Stimulated activated naive B cell treated with anti-CD40 and anti-IgM and Interleukin-4, amounts not matched to agents 10 μg/mL and 1 μg/mL and 100 μg/mL, for 72 hours (primary cell): ENCODE measurements at regions not wholly inside any gene's neighbourhood (a gene's known extent, or its start where the extent isn't known, plus 50 kb on each side); places are given as distances from the start of the nearest gene placed in this dataset.
"Not testable (repeated sequence)": the region's sequence is repeated elsewhere in the genome, so short reads cannot be mapped to it uniquely, and the experiment has no call there.

Experiments
- ATAC-seq, 2 donors: fragments of 150-1000 bp; cut with Tn5 transposase; replicated peaks; 2 replicates each; pipeline ENCODE4 v1.10.0; 2021; ENCODE audit warnings: moderate library complexity in 1 of 2
- DNase-seq: peaks from one replicate; pipeline ENCODE4 v3.0.0; 2021
- H3K27ac Mint-ChIP-seq: one replicate; pipeline ENCODE4 v1.8.0; 2022; ENCODE audit warnings: mild to moderate bottlenecking, mixed read lengths
- H3K27me3 Mint-ChIP-seq, 2 donors: one replicate each; pipeline ENCODE4 v1.8.0; 2022; ENCODE audit warnings: mixed read lengths in 2 of 2
- H3K36me3 Mint-ChIP-seq, 2 donors: one replicate each; pipeline ENCODE4 v1.8.0; 2022; ENCODE audit warnings: mixed read lengths in 2 of 2, mild to moderate bottlenecking in 1 of 2
- H3K4me1 Mint-ChIP-seq, 2 donors: one replicate each; pipeline ENCODE4 v1.8.0; 2022; ENCODE audit warnings: mixed read lengths in 2 of 2, mild to moderate bottlenecking in 1 of 2
- H3K4me3 Mint-ChIP-seq, 2 donors: one replicate each; pipeline ENCODE4 v1.8.0; 2022; ENCODE audit warnings: mild to moderate bottlenecking in 2 of 2, mixed read lengths in 2 of 2, moderate library complexity in 1 of 2
- H3K9me3 Mint-ChIP-seq, 2 donors: one replicate each; pipeline ENCODE4 v1.8.0; 2022; ENCODE audit warnings: mixed read lengths in 2 of 2, mild to moderate bottlenecking in 1 of 2

- H3K27me3 Mint-ChIP-seq = peaks cover 0 to 5% of the 10 kb centered on the region in 2 donors
- no peak overlapping the region for H3K27ac Mint-ChIP-seq
- no peak for DNase-seq
- H3K9me3 Mint-ChIP-seq = no peaks in the 10 kb centered on the region
- H3K36me3 Mint-ChIP-seq = no peaks in the 10 kb centered on the region
- no peak overlapping the region for H3K4me3 Mint-ChIP-seq
- H3K4me1 Mint-ChIP-seq = no peaks in the 10 kb centered on the region
- no peak for ATAC-seq
Measured at GRCh38 chr12:77222336-77222735, 157.0 kb upstream of the E2F7 start.

- Mint-ChIP-seq H3K9me3 (peaks cover 0 to 4% of the 10 kb centered on the region in 2 donors), H3K4me3 (no peak overlapping the region), H3K27me3 (peaks cover 0 to 15% of the 10 kb centered on the region in 2 donors), H3K4me1 (no peaks in the 10 kb centered on the region), H3K27ac (no peak overlapping the region), H3K36me3 (no peaks in the 10 kb centered on the region)
- ATAC-seq (no peak), DNase-seq (no peak)
Measured at GRCh38 chr12:77220586-77220985, 155.2 kb upstream of the E2F7 start.

DNA sequence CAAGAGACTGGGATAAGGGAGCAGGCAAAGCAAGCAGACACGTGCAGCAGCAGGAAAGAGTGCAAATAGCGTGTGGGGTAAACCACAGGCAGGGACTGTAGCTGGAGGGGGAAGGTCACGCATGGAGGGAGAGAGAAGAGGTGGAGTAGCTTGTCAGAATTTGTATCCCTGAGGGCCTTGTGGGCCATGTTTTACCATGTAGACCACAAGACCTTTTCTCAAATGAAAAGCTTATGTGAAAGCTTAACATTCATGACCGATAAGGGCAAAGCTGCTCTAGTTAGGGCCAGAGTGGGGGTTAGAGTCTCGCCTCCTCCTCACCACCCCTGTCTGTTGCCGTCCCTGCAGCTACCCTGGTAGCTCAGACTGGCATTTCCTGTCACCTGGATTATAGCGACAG lies 152.9 kb upstream of the E2F7 start:
- Mint-ChIP-seq H3K27ac (no peak overlapping the region), H3K9me3 (peaks cover 0 to 4% of the 10 kb centered on the region in 2 donors), H3K27me3 (peaks cover 0 to 19% of the 10 kb centered on the region in 2 donors), H3K4me3 (no peak overlapping the region), H3K36me3 (no peaks in the 10 kb centered on the region), H3K4me1 (no peaks in the 10 kb centered on the region)
- DNase-seq (no peak), ATAC-seq (peak in 1 of 2 donors; percentile 53)

DNA sequence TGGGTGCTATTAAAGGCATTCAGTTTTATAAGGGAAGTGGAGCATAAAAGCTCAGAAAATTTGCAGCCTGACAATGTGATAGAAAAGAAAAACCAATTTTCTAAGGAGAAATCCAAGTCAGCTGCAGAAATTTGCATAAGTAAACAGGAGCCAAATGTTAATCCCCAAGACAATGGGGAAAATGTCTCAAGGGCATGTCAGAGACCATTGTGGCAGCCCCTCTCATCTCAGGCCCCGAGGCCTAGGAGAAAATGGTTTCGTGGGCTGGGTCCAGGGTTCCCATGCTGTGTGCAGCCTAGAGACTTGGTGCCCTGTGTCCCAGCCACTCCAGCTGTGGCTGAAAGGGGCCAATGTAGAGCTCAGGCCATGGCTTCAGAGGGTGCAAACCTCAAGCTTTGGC lies 150.8 kb upstream of the E2F7 start:
- H3K4me3 Mint-ChIP-seq, H3K9me3 Mint-ChIP-seq, H3K4me1 Mint-ChIP-seq, DNase-seq, H3K36me3 Mint-ChIP-seq, H3K27ac Mint-ChIP-seq, ATAC-seq: not testable (repeated sequence)
- peaks cover 0 to 14% of the 10 kb centered on the region in 2 donors for H3K27me3 Mint-ChIP-seq

DNA sequence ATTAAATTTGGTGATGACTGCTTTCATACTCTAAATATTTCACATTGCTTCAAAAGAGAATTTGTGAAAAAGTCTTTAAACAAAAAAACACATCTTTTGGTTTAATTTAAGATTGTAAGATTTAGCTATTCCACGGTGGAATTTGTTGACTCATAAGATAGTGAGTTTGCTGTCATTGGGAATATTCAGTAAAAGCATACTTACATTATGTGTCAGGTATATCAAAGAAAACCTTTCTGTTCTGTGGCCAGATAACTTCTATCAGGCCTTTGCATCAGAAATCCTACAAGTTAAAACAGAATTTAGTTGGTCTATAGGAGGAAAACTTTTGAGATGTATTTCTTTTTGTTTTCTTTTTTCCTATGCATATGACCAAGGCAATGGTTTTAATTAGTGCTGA lies 148.8 kb upstream of the E2F7 start:
- Mint-ChIP-seq H3K27ac (no peak overlapping the region), H3K4me1 (no peaks in the 10 kb centered on the region), H3K36me3 (peaks cover 0 to 2% of the 10 kb centered on the region in 2 donors), H3K9me3 (peaks cover 11 to 12% of the 10 kb centered on the region in 2 donors), H3K27me3 (peaks cover 0 to 14% of the 10 kb centered on the region in 2 donors), H3K4me3 (no peak overlapping the region)
- ATAC-seq (no peak), DNase-seq (no peak)

GRCh38 chr12:77213319-77213718 lies 147.9 kb upstream of the E2F7 start:
- ATAC-seq (no peak), DNase-seq (no peak)
- Mint-ChIP-seq H3K9me3 (peaks cover 11 to 12% of the 10 kb centered on the region in 2 donors), H3K36me3 (peaks cover 0 to 2% of the 10 kb centered on the region in 2 donors), H3K4me1 (no peaks in the 10 kb centered on the region), H3K27me3 (peaks cover 0 to 14% of the 10 kb centered on the region in 2 donors), H3K27ac (no peak overlapping the region), H3K4me3 (no peak overlapping the region)

- no peak for DNase-seq
- no peak for ATAC-seq
- Mint-ChIP-seq H3K9me3 (peaks cover 8 to 11% of the 10 kb centered on the region in 2 donors), H3K4me1 (no peaks in the 10 kb centered on the region), H3K27me3 (peaks cover 0 to 5% of the 10 kb centered on the region in 2 donors), H3K27ac (no peak overlapping the region), H3K4me3 (no peak overlapping the region), H3K36me3 (peaks cover 0 to 2% of the 10 kb centered on the region in 2 donors)
Measured at GRCh38 chr12:77210724-77211123, 145.4 kb upstream of the E2F7 start.

DNA sequence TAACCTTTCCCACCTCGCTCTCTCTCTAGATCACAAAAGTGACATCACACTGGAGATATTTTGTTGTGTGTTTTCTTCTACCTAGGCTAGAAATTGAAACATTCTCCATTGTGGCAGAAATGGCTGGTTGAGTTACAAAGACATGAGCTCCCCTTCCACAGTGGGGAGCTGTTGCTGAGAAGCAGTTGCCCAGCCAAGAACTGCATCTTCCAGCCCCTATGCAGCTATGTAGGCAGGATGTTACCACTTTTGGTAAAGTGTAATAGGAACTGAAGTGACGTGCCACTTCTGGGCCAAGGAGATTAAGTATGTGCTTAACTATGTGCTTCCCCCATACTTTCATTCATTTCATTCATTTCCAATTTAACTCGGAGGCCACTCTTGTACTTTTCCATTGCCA lies 138.7 kb upstream of the E2F7 start:
- Mint-ChIP-seq H3K27me3 (no peaks in the 10 kb centered on the region), H3K4me1 (no peaks in the 10 kb centered on the region), H3K36me3 (no peaks in the 10 kb centered on the region), H3K9me3 (peaks cover 0 to 1% of the 10 kb centered on the region in 2 donors), H3K4me3 (no peak overlapping the region), H3K27ac (no peak overlapping the region)
- DNase-seq (no peak), ATAC-seq (no peak)

- Mint-ChIP-seq H3K27ac (no peak overlapping the region), H3K9me3 (peaks cover 0 to 1% of the 10 kb centered on the region in 2 donors), H3K4me1 (no peaks in the 10 kb centered on the region), H3K27me3 (no peaks in the 10 kb centered on the region), H3K36me3 (no peaks in the 10 kb centered on the region), H3K4me3 (no peak overlapping the region)
- ATAC-seq (no peak), DNase-seq (no peak)
Measured at GRCh38 chr12:77202457-77203060, 137.2 kb upstream of the E2F7 start.

DNA sequence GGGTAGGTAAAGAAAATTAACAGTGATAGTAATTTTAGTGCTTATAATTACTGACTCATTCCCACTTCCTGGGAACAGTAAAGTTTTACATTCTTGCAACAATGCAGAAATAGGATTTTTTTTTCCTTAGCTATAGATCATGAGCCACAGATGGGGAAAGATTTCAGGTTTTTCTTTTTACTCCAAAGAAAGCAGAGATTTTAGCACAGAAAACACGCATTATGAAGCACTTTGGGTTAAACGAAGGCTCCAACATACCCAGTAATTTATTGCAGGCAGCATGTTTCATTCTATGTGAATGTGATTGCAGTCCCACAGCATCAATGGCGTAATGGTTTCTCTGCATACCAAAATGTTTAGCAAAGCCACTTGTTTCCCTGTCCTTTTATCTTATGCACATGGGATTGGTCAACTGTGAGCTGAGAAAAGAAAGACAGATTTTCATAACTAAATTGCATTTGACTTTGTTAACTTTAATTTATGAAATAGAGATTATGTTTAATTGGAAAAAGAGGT lies 124.6 kb upstream of the E2F7 start:
- no peaks in the 10 kb centered on the region for H3K36me3 Mint-ChIP-seq
- H3K27me3 Mint-ChIP-seq = no peaks in the 10 kb centered on the region
- no peak for ATAC-seq
- DNase-seq = no peak
- H3K4me3 Mint-ChIP-seq = no peak overlapping the region
- H3K27ac Mint-ChIP-seq = no peak overlapping the region
- H3K9me3 Mint-ChIP-seq = no peaks in the 10 kb centered on the region
- H3K4me1 Mint-ChIP-seq = no peaks in the 10 kb centered on the region

- Mint-ChIP-seq H3K27ac (no peak overlapping the region), H3K4me1 (no peaks in the 10 kb centered on the region), H3K9me3 (no peaks in the 10 kb centered on the region), H3K36me3 (no peaks in the 10 kb centered on the region), H3K4me3 (no peak overlapping the region), H3K27me3 (no peaks in the 10 kb centered on the region)
- ATAC-seq (no peak), DNase-seq (no peak)
Measured at GRCh38 chr12:77189458-77189857, 124.1 kb upstream of the E2F7 start.

DNA sequence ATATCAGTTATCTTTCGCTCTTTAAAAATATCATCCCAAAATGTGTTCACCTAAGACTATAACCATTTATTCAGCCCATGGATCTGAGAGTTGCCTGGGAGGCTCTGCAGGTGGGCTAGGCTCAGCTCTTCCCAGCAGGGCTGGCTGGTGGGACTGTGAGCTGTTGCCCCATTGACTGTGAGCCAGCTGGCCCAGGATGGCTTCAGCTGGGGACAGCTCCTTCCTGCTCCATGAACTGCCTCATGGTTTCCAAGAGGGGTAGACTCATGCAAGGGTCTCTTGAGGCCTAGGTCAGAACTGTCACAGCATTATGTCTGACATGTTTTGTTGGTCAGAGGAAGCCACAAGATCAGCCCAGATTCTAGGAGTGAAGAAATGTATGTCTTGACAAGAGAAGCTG lies 114.1 kb upstream of the E2F7 start:
- no peak overlapping the region for H3K4me3 Mint-ChIP-seq
- ATAC-seq (no peak), DNase-seq (no peak)
- peaks cover 7 to 8% of the 10 kb centered on the region in 2 donors for H3K9me3 Mint-ChIP-seq
- no peaks in the 10 kb centered on the region for H3K36me3 Mint-ChIP-seq
- H3K4me1 Mint-ChIP-seq = no peaks in the 10 kb centered on the region
- no peaks in the 10 kb centered on the region for H3K27me3 Mint-ChIP-seq
- no peak overlapping the region for H3K27ac Mint-ChIP-seq

- Mint-ChIP-seq H3K9me3 (peaks cover 0 to 6% of the 10 kb centered on the region in 2 donors), H3K27me3 (peaks cover 0 to 5% of the 10 kb centered on the region in 2 donors), H3K36me3 (no peaks in the 10 kb centered on the region), H3K4me3 (no peak overlapping the region), H3K27ac (no peak overlapping the region), H3K4me1 (no peaks in the 10 kb centered on the region)
- DNase-seq (no peak), ATAC-seq (no peak)
Measured at GRCh38 chr12:77167801-77168200, 102.4 kb upstream of the E2F7 start.

DNA sequence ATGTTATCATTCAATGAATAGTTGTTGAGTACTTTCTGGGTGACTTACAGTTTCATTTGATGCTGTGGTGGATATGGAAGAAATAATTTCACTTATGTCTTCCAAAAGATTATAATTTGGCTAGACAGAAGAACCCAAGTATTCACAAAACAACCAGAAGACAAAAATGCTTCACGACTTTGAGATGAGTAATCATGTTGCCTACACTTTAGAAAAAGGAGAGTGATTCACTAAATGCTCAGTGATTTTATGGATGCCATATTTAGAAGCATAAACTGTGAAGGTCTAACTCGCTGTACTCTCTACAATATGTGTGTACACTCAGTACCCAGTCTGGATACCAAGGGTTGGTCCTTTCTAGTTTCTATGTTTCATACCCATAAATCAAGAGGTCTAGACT lies 101.3 kb upstream of the E2F7 start:
- Mint-ChIP-seq H3K36me3 (no peaks in the 10 kb centered on the region), H3K27me3 (peaks cover 0 to 5% of the 10 kb centered on the region in 2 donors), H3K9me3 (peaks cover 0 to 6% of the 10 kb centered on the region in 2 donors), H3K4me1 (no peaks in the 10 kb centered on the region), H3K4me3 (no peak overlapping the region), H3K27ac (no peak overlapping the region)
- no peak for DNase-seq
- ATAC-seq = no peak
